ENCODE measurements at regions not wholly inside any gene's neighbourhood (a gene's known extent, or its start where the extent isn't known, plus 50 kb on each side); places are given as distances from the start of the nearest gene placed in this dataset.

DNA sequence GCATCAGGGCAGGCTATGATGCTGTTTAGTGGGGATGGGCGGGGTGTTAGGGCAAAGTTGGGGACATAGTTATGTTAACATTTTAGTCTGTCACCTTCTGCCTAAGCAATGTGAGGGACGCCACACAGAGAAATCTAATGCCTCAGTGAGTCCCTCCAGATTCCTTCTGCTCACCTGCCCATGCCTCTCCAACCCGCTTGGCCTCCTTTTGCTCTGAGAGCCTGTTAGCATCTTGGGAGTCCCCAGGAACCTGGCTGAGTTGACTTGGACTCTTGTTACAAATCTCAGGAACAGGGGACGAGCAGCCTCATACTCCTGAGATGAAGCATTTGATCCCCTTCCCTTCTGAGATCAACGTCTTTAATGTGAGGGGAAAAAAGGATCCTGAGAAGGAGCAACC lies 336.8 kb downstream of the CCSER2 start:
- Histone ChIP-seq H2AFZ (ENCODE audit: insufficient read depth, low read depth, low read length, poor library complexity, severe bottlenecking) (no peak overlapping the region), H3K9me3 (replicated peaks in 1 of 2; ENCODE audit: control insufficient read depth in 1 of 2, insufficient read depth in 1 of 2, low read length in 2 of 2) (no peaks in the 10 kb centered on the region), H3K4me3 (replicated peaks in 1 of 3; ENCODE audit: low read depth in 2 of 3, low read length in 3 of 3) (no peak overlapping the region), H3K4me2 (replicated peaks; ENCODE audit: extremely low read depth, low read length, poor library complexity, severe bottlenecking) (no peak overlapping the region), H4K20me1 (ENCODE audit: insufficient read depth, low read length) (no peaks in the 10 kb centered on the region), H3K27ac (ENCODE audit: low read depth in 1 of 2, low read length in 2 of 2) (no peak overlapping the region), H3K9ac (ENCODE audit: insufficient read depth, low read length, poor library complexity, severe bottlenecking) (no peak overlapping the region), H3K36me3 (replicated peaks in 1 of 2; ENCODE audit: control insufficient read depth in 1 of 2, insufficient read depth in 2 of 2, low read length in 2 of 2) (no peaks in the 10 kb centered on the region), H3K27me3 (ENCODE audit: control insufficient read depth in 2 of 2, insufficient read depth in 2 of 2, low read length in 2 of 2) (no peaks in the 10 kb centered on the region), H3K79me2 (ENCODE audit: insufficient read depth, low read length) (no peaks in the 10 kb centered on the region), H3K4me1 (ENCODE audit: control insufficient read depth in 1 of 2, insufficient read depth in 2 of 2, low read length in 2 of 2) (no peaks in the 10 kb centered on the region)
- intact Hi-C loops (cut with micrococcal nuclease) = no loop called here
- H3K9me3 Mint-ChIP-seq = peaks cover 0 to 2% (median 0%) of the 10 kb centered on the region in 7 donors
- no peak for DNase-seq
- H3K27me3 Mint-ChIP-seq (ENCODE audit: low read depth in 3 of 3) = no peaks in the 10 kb centered on the region
- H3K4me3 Mint-ChIP-seq = no peak overlapping the region
- no peaks in the 10 kb centered on the region for H3K4me1 Mint-ChIP-seq
- no peaks in the 10 kb centered on the region for H3K36me3 Mint-ChIP-seq
- H3K27ac Mint-ChIP-seq = no peak overlapping the region
- WGBS (ENCODE audit: insufficient coverage) = 82% methylated on average over 2 of the region's 5 CpGs
- TF ChIP-seq CTCF (IDR thresholded peaks at IDR 0.05) = no peak

GRCh38 chr10:84665883-84666463 lies 337.6 kb downstream of the CCSER2 start:
- H3K4me2 ChIP-seq (replicated peaks; ENCODE audit: extremely low read depth, low read length, poor library complexity, severe bottlenecking) = no peak overlapping the region
- Mint-ChIP-seq H3K27ac (no peak overlapping the region), H3K9me3 (peaks cover 0 to 2% (median 0%) of the 10 kb centered on the region in 7 donors), H3K4me3 (no peak overlapping the region), H3K4me1 (no peaks in the 10 kb centered on the region), H3K36me3 (no peaks in the 10 kb centered on the region), H3K27me3 (ENCODE audit: low read depth in 3 of 3) (no peaks in the 10 kb centered on the region)
- intact Hi-C loops (cut with micrococcal nuclease) = no loop called here
- H2AFZ ChIP-seq (ENCODE audit: insufficient read depth, low read depth, low read length, poor library complexity, severe bottlenecking) = no peak overlapping the region
- H3K4me1 ChIP-seq (ENCODE audit: control insufficient read depth in 1 of 2, insufficient read depth in 2 of 2, low read length in 2 of 2) = no peaks in the 10 kb centered on the region
- H3K36me3 ChIP-seq (replicated peaks in 1 of 2; ENCODE audit: control insufficient read depth in 1 of 2, insufficient read depth in 2 of 2, low read length in 2 of 2) = no peaks in the 10 kb centered on the region
- WGBS (ENCODE audit: insufficient coverage) = 67% methylated on average over 2 of the region's 9 CpGs
- H3K4me3 ChIP-seq (replicated peaks in 1 of 3; ENCODE audit: low read depth in 2 of 3, low read length in 3 of 3) = no peak overlapping the region
- no peak overlapping the region for H3K27ac ChIP-seq (ENCODE audit: low read depth in 1 of 2, low read length in 2 of 2)
- DNase-seq = no peak
- no peaks in the 10 kb centered on the region for H4K20me1 ChIP-seq (ENCODE audit: insufficient read depth, low read length)
- no peaks in the 10 kb centered on the region for H3K27me3 ChIP-seq (ENCODE audit: control insufficient read depth in 2 of 2, insufficient read depth in 2 of 2, low read length in 2 of 2)
- H3K9me3 ChIP-seq (replicated peaks in 1 of 2; ENCODE audit: control insufficient read depth in 1 of 2, insufficient read depth in 1 of 2, low read length in 2 of 2) = no peaks in the 10 kb centered on the region
- no peaks in the 10 kb centered on the region for H3K79me2 ChIP-seq (ENCODE audit: insufficient read depth, low read length)
- H3K9ac ChIP-seq (ENCODE audit: insufficient read depth, low read length, poor library complexity, severe bottlenecking) = no peak overlapping the region
- TF ChIP-seq CTCF (IDR thresholded peaks at IDR 0.05) = peak; percentile 52
